Stimulated activated CD8-positive, alpha-beta memory T cell treated with anti-CD3 and anti-CD28 coated beads, Interleukin-4, amount 100 ng/mL, for 4 hours (primary cell): ENCODE measurements at regions not wholly inside any gene's neighbourhood (a gene's known extent, or its start where the extent isn't known, plus 50 kb on each side); places are given as distances from the start of the nearest gene placed in this dataset.

Experiments used
- DNase-seq, 2 donors: peaks; one replicate each; pipeline ENCODE4 v3.0.0-alpha.2; 2020; ENCODE audit warnings: low read depth in 2 of 2, low spot score in 1 of 2

- DNase-seq = no peak
Measured at GRCh38 chr4:57282933-57283310, 172.7 kb upstream of the IGFBP7 start.

GRCh38 chr4:57280481-57280880, 170.3 kb upstream of the IGFBP7 start:
- DNase-seq = no peak

- DNase-seq = no peak
Measured at GRCh38 chr4:57278780-57279179, 168.6 kb upstream of the IGFBP7 start.

- no peak for DNase-seq
Measured at GRCh38 chr4:57274082-57274481, 163.9 kb upstream of the IGFBP7 start.

GRCh38 chr4:57270346-57270745, 160.2 kb upstream of the IGFBP7 start:
- no peak for DNase-seq

- DNase-seq = no peak
Measured at GRCh38 chr4:57265831-57266582, 155.8 kb upstream of the IGFBP7 start.

GRCh38 chr4:57254754-57255153, 144.6 kb upstream of the IGFBP7 start:
- no peak for DNase-seq

- DNase-seq = no peak
Measured at GRCh38 chr4:57249083-57249482, 138.9 kb upstream of the IGFBP7 start.

- DNase-seq = no peak
Measured at GRCh38 chr4:57243076-57243475, 132.9 kb upstream of the IGFBP7 start.

GRCh38 chr4:57234252-57234775, 124.1 kb upstream of the IGFBP7 start:
- no peak for DNase-seq

GRCh38 chr4:57233386-57233785, 123.2 kb upstream of the IGFBP7 start:
- DNase-seq = no peak

GRCh38 chr4:57231781-57232180, 121.6 kb upstream of the IGFBP7 start:
- no peak for DNase-seq

GRCh38 chr4:57220734-57221133, 110.5 kb upstream of the IGFBP7 start:
- no peak for DNase-seq

- no peak for DNase-seq
Measured at GRCh38 chr4:57220172-57220571, 110.0 kb upstream of the IGFBP7 start.

GRCh38 chr4:57219431-57219830, 109.2 kb upstream of the IGFBP7 start:
- no peak for DNase-seq

GRCh38 chr4:57214654-57215411, 104.6 kb upstream of the IGFBP7 start:
- DNase-seq = no peak

- DNase-seq = no peak
Measured at GRCh38 chr4:57211131-57211530, 100.9 kb upstream of the IGFBP7 start.

- DNase-seq = no peak
Measured at GRCh38 chr4:57206172-57206571, 96.0 kb upstream of the IGFBP7 start.

- DNase-seq = no peak
Measured at GRCh38 chr4:57205580-57205979, 95.4 kb upstream of the IGFBP7 start.

GRCh38 chr4:57200799-57201327, 90.7 kb upstream of the IGFBP7 start:
- DNase-seq = no peak

GRCh38 chr4:57199267-57199666, 89.1 kb upstream of the IGFBP7 start:
- DNase-seq = no peak

GRCh38 chr4:57195622-57196021, 85.4 kb upstream of the IGFBP7 start:
- DNase-seq = no peak
